NCI-H1092 treated with DMSO at 0.1 percent for 48 hours (cell line): ENCODE measurements at regions not wholly inside any gene's neighbourhood (a gene's known extent, or its start where the extent isn't known, plus 50 kb on each side); places are given as distances from the start of the nearest gene placed in this dataset.

ENCODE experiments used
- DNase-seq: peaks from one replicate; lab custom pipeline; 2025; lab: John Stamatoyannopoulos, UW

GRCh38 chr1:57722285-57722978 lies 298.6 kb upstream of the DAB1 start:
- DNase-seq: no peak

DNA sequence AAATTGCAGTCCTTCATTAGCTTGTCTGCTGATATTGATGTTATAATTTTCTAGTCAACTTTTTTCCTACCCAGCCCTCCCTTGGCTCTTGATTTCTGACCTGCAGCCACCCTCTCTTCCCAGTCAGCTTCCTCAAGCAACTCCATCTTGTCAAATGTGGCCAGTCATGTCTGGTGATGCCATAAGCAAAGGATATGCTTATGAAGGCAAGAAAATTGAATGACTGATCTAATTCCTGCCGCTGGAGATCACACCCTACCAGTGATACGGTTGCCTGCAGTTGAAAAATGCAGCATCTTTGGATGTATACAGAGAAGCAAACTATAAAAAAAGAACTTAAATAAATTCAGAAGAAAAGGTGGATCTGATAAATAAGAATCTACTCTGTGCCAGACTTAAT lies 297.1 kb upstream of the DAB1 start:
- DNase-seq: no peak

DNA sequence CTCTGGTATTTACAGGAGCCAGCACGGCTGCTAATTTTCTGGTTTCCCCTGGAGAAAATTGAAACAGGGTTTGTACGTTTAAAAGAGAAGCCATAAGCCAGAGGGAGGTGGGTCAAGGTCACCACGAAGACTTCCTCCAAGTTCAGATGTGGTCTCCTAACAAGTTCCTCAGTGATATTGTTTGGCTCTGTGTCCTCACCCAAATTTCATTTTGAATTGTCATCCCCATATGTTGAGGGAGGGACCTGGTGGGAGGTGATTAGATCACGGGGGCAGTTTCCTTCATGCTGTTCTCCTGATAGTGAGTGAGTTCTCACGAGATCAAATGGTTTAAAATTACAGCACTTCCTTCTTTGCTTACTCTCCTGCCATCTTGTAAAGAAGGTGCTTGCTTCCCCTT lies 295.4 kb upstream of the DAB1 start:
- no peak for DNase-seq

DNA sequence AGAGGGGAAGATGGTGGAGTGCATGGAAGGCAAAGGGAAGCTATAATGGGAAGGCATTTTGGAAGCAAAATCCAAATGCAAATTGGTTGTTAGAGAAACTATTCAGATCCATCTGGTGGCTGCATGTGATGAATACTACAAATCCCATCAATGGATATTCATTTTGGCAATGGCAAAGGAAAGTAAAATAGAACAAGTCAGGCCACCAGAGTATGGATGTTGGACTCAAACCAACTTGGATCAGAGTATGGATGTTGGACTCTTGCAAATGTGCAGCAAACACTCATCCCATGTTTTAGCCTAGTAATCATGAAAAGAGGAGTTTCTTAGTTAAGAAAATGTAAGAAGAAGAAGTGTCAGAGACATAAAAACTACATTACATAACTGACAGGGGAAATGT lies 289.6 kb upstream of the DAB1 start:
- no peak for DNase-seq

DNA sequence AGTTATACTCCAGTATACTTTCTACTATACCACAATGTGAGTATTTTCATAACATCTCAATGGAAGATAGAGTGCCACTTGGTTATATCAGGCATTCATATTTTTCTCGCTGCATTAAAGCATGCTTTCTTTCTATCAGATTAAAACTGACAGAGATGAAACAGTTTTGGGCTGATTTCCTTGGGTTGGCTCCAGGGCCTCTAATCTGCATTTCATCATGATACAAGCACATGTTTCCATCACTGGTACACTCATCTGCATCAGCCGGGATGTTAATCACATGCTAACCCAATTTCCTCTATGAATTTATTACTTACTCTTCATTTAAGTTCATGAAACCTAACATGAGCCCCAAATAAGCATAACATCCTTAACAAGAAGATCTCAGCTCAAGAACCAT lies 289.0 kb upstream of the DAB1 start:
- DNase-seq: no peak

- DNase-seq: no peak
Measured at GRCh38 chr1:57711326-57711725, 287.5 kb upstream of the DAB1 start.

GRCh38 chr1:57707631-57708030 lies 283.8 kb upstream of the DAB1 start:
- no peak for DNase-seq

GRCh38 chr1:57704811-57705210 lies 281.0 kb upstream of the DAB1 start:
- no peak for DNase-seq

- DNase-seq: no peak
Measured at GRCh38 chr1:57704231-57704630, 280.4 kb upstream of the DAB1 start.

DNA sequence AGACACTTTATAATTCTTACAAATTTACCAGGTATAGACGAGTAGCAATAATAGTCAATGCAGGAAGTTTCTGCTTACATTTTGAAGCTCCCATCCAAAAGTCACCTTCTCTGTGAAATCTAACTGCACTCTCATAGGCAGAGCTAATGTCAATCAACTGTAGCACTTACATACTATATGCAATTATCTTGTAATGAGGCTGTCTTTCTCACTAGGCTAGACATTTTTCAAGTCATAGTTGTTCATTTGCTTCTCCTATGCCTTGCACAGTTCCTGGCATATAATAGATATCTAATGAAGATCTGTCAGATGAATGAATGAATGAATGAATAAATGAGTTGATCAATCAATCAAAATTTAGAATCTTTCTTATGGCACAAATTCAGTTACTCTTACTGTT lies 273.0 kb upstream of the DAB1 start:
- no peak for DNase-seq

DNA sequence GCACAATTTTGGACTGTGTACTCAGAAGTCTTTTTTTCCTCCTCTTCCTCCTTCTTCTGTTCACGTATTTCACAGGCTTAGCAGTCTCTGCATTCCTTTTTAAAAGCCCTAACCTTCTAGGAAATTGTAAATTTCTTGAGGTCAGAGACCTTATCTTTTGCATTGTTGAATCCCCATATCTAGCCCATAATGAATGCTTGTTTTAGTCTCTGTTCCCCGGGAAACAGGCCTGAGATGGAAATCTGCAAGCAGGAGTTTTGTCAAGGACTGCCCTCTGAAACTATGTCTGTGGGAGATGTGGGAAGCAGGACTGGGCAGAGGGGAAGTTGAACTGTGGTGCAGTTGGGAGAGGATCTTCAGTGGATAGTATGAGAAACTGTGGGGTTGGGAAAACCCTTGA lies 272.2 kb upstream of the DAB1 start:
- DNase-seq: no peak

- no peak for DNase-seq
Measured at GRCh38 chr1:57686306-57686705, 262.4 kb upstream of the DAB1 start.

- DNase-seq: no peak
Measured at GRCh38 chr1:57683037-57683942, 259.4 kb upstream of the DAB1 start.

DNA sequence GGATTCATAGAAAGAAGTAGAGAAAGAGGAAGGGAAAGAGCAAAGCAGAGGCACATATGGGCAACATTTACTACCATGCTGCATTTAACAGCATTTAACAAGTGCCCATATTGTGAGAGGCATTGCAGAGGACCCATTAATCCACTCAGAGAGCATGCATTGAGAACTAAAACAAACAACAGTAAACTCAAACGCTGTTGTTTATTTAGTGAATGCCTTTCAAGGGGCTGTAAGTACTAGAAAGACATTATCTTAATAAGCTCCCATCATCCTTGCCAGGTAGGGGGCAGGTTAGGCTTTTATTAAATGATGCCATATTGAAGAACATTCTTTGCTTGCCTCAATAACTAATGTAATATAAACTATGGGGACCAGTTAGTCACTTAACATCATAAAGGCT lies 254.3 kb upstream of the DAB1 start:
- peak; percentile 49 for DNase-seq

DNA sequence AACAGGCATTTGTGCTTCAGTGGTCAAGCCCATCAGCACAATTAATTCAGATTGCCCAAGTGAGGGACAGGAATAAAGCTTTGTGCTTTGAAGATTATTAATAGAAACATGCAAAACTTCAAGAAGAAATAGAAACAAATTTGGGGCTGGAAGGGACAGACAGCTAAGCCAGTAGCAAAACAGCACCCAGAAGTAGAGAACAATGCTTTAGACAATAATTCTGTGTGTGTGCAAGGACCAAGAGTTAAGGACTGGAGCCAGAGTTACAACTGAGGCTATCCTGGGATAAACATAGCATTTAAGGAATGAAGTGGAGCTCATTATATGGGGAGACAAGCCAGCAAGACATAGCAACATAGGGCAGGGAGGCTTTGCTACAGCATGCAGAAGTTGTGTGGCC lies 251.9 kb upstream of the DAB1 start:
- DNase-seq: no peak

- DNase-seq: no peak
Measured at GRCh38 chr1:57674801-57675200, 250.9 kb upstream of the DAB1 start.

- no peak for DNase-seq
Measured at GRCh38 chr1:57672346-57673140, 248.7 kb upstream of the DAB1 start.

DNA sequence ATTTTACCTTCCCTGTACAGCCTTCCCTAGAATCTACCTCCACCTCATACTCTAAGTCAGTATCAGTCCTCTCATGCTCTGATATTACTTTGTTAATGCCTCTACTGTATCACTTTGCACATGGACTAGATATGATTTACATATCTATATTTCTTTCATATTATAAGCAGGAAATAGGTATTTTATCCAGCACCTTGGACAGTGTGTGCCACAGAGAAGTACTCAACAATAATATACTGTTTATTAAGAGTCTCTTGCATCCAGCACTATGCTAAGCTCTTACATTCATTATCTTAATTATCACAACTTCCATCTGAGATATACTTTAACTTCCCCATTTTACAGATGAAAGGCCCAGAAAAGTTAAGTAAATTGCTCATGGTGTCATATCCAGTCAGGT lies 247.9 kb upstream of the DAB1 start:
- DNase-seq: no peak

DNA sequence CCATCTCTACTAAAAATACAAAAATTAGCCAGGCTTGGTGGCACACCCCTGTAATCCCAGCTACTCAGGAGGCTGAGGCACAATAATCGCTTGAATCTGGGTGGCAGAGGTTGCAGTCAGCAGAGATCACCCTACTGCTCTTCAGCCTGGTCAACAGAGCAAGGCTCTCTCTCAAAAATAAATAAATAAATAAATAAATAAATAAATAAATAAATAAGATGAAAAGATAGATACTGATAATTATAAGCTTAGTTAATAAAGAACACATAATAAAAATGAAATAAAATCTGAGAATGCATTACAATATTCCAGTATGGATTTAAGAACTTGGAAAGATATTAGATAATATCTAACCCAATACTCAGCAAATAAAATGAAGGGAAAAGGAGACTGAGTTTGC lies 235.9 kb upstream of the DAB1 start:
- DNase-seq: no peak

DNA sequence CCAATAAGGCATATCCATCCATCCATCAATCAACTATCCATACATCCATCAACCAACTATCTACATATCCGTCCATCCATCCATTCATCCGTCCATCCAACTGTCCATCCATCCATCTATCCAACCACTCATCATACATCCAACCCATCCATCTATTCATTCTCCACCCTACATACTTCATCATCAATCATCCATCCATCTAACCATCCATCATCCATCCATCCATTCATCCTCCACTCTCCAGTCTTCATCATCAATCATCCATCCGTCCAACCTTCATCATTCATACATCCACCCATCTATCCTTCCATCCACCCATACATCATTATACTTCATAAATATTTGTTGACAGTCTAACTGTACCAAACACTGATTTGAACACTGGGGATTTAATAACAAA lies 231.3 kb upstream of the DAB1 start:
- DNase-seq: no peak

- DNase-seq: no peak
Measured at GRCh38 chr1:57644667-57645066, 220.8 kb upstream of the DAB1 start.

- no peak for DNase-seq
Measured at GRCh38 chr1:57638239-57638638, 214.4 kb upstream of the DAB1 start.

GRCh38 chr1:57637155-57637554 lies 213.3 kb upstream of the DAB1 start:
- no peak for DNase-seq
